HG03025 (cell line): ENCODE measurements at regions not wholly inside any gene's neighbourhood (a gene's known extent, or its start where the extent isn't known, plus 50 kb on each side); places are given as distances from the start of the nearest gene placed in this dataset.

ENCODE experiments used
- ATAC-seq: cut with Tn5 transposase; IDR thresholded peaks from one replicate; pipeline ENCODE4 v1.9.1; 2021; ENCODE audit warnings: mild to moderate bottlenecking, moderate library complexity; ENCODE audit not compliant: unreplicated experiment, low FRiP score

DNA sequence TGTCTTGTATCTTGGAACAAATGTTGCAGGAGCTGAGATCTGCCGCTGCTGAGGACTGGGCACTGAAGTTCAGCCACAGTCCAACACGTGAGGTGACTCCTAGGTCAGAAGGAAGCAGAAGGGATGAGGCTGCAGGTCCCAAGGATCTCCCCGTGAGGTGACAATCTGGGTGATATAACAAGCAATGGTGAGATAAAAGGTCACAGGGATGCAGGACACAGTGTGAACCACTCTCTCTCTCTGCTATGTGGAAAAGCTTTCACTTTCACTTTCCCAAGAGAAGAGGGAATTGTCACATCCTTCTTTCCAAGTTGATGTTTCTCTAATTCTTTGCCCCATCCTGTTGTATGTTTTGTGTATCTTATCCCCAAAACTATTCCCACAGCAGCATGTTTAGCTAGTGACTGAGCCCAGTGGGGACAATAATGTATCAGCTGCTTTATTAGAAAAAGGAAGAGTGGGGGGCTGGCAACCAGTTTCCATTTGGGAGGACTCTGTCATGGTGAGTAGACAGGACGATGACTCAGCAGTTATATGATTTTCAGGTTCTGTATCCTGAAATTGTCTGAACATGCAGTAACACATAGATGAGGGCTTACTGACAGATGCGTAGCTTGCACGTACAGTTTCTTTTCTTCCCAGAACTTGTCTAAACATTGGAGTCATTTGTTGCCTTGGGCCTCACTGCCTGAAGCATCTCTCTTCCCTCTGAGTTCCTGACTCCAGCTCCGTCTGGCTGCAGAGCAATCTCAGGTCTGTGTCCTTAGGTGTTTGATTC is 1415.8 kb upstream of the TENM3 start:
- no peak for ATAC-seq

DNA sequence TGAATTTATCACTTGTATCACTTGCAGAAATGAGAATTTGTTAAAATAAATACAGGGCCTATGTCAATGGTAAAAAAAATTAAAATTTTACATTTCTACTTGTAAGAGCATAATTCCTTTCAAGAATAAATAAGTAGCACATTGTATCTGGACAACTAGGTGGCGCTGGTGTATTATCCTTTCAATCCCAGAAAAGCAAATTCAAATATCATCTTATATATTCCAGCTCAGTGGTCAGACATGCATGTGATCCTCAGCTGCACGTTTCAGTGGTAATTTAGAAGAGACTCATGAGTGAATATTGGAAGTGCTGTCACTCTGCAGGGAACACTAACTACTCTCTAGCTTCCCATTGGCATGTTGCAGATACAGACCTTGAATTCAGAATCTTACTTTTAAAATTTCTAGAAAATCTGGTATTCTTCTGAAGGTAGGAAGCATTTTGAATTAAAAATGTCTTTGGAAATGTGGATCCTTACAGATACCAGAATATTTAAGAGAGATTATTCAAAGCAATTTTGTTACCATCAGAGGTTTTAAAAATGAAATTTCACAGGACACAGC is 1414.7 kb upstream of the TENM3 start:
- no peak for ATAC-seq

DNA sequence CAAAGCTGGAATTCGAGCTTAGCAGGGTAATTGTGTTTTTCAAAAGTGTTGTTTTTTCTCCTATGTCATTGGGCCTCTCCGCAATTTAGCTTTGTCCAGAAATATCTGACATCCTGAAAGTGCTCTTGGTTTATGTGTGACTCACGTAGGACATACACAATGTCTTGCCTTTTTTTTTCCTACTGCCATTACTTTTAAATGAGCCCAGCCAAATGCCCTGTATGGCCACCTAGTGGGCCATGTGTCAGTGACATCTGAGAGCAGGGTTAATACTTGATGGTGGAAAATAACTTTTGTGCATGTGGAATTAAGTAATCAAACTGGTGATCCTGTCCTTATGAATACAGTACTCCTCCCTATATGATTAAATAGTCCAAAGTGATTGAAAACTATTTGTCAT is 1411.1 kb upstream of the TENM3 start:
- no peak for ATAC-seq

DNA sequence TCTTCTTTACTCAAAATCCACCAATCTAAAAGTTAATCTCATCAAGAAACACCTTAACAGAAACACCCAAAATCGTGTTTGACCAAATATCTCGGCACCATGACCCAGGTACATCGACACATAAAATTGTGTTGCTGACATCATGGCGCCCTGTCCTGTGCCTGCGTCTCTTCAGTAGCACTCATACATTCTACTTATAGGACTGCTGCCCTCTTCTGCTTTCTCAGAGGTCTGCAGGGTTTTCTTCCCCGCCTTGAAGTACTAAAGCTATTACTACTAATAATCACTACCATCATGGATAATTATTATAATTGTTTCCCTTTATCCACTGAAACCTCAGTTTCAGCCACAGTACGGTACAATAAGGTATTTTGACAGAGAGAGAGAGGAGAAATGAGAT is 1403.1 kb upstream of the TENM3 start:
- no peak for ATAC-seq

DNA sequence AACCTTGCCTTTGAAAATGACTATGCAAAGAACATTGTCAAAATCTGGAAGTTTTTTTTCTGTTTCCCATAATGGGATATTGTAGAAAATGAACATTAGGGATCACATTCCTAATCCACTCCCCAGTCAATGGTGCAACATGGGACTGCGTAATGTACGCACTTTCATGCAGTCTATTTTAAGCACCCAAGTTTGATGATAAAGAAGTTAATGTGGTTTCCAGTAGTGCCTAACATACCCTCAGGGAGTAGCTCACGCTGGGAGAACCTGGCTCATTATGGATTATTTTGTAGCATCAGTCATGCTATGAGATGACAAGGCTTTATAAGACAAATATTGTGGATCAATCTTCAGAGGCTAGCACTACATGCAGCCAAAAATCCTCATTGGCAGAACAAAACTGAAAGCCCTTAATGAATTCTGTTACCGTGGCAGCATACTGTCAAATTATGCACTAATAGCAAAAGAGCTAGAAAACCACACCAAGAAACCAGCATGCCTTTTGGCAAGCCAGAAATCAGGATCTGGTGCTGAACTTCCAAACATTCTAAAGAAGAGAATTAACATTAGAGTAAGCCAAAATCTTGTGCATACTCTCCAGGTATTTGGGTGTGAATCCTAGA is 1392.8 kb upstream of the TENM3 start:
- ATAC-seq: no peak

DNA sequence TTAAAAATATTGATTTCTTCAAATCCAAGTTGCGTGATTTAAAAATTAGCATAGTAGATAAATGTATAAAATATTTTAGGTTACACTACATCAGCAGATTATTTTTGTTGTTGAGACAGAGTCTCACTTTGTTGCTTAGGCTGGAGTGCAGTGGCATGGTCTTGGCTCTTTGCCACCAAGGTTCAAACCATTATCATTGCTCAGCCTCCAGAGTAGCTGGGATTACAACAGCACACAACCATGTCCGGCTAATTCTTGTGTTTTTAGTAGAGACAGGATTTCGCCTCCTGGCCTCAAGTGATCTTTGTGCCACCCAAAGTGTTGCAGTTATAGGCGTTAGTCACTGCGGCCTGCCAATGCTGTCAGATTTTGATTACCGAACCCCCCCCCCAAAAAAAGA is 1390.5 kb upstream of the TENM3 start:
- ATAC-seq: no peak

DNA sequence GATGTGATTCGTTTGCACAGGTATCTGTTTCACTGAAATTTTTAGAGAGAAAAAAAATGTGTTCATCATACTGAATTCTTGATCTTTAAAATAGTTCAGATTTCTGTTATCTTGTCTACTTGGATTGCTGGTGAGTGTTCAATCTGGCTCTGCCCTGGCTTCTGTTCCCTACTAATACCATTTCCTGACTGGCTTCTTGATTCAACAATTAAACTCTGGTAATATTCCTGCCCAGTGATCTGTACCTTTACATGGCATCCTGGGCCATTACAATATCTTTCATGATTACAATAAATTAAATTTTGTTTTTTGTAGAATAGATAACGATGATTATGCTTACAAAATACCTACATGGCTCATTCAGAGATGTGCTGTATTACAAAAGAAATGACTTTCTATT is 1388.0 kb upstream of the TENM3 start:
- no peak for ATAC-seq

DNA sequence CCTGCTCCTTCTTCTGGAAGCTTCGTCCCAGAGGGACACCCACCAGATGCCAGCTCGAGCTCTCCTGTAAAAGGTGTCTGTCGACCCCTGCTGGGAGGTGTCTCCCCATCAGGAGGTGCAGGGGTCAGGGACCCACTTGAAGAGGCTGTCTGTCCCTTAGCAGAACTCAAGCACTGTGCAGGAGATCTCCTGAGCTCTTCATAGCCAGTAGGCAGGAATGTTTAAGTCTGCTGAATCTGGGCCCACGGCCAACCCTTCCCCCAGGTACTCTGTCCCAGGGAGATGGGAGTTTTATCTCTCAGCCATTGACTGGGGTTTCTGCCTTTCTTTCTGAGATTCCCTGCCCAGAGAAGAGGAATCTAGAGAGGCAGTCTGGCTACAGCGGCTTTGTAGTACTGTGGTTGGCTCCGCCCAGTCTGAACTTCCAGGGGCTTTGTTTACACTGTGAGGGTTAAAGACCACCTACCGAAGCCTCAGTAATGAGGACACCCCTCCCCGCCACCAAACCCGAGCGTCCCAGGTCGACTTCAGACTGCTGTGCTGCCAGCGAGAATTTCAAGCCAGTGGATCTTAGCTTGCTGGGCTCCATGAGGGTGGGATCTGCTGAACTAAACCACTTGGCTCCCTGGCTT is 1383.0 kb upstream of the TENM3 start:
- ATAC-seq: no peak

DNA sequence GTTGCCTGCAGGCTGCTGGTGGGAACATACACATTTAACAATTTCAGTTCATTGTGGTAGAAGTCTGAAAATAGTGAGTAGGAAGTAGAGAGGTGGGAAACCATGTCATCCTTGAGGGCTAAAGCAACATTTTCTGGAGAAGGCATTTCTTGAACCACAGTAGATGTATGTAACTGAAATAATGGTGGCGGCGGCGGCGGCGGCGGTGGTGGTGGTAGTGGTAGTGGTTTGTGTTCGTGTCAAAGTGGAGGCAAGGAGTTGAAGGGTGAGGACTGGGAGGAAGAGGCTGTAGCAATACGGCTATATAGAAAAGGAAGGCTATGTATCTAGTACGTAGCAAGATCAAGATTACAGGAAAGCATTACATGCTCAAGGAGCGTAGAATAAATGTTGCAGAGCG is 1381.6 kb upstream of the TENM3 start:
- ATAC-seq: no peak

DNA sequence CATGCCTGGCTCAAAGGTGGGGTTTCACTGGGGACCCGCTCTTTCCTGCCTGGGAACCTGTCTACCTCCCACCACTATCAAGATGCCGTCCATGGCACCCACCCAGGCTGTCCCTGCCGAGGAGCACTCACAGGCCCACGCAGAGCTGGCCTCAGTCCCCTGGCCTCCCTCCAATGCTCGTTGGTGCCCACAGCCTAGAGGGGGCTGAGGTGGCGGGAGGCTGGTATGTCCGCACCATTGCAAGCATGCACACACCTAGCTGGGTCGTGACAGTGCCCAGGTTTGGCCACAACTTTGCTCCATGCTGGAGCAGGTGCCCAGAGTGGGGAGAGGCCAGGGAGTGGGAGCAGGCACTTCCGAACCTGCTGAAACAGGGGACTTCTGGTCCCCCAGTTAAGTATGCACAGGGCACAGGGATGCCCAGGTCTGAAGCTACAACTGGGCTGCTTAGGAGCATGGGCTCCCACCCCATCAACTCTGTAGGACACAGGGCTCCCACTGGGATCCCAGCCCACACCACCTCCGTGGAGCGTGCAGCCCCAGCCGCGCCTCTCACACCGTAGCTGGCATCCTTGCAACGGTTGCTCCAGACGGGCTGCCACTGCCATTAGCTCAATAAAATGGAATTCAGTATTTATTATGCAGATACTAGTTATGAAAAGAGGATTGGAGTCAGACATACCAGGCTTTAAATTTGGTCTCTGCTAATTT is 1376.1 kb upstream of the TENM3 start:
- no peak for ATAC-seq

DNA sequence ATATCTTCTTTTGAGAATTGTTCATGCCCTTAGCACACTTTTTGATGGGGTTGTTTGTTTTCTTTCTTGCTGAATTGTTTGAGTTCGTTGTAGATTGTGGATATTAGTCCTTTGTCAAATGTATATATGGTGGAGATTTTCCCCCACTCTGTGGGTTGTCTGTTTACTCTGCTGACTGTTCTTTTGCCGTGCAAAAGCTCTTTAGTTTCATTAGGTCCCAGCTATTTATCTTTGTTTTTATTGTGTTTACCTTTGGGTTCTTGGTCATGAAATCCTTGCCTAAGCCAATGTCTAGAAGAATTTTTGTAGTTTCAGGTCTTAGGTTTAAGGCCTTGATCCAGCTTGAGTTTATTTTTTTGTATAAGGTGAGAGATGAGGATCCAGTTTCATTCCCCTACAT is 1372.6 kb upstream of the TENM3 start:
- no peak for ATAC-seq

DNA sequence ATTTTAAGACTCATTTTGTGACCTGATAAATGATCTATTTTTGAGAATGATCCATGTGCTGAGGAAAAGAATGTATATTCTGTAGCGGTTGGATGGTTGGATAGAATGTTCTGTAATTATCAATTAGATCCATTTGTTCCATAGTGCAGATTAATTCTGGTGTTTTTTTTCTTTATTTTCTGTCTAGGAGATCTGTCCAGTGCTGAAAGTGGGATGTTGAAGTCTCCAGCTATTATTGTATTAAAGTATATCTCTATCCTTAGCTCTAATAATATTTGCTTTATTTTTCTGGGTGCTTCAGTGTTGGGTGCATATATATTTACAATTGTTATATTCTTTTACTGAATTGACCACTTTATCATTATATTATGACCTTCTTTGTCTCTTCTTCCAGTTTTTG is 1344.9 kb upstream of the TENM3 start:
- ATAC-seq: no peak

DNA sequence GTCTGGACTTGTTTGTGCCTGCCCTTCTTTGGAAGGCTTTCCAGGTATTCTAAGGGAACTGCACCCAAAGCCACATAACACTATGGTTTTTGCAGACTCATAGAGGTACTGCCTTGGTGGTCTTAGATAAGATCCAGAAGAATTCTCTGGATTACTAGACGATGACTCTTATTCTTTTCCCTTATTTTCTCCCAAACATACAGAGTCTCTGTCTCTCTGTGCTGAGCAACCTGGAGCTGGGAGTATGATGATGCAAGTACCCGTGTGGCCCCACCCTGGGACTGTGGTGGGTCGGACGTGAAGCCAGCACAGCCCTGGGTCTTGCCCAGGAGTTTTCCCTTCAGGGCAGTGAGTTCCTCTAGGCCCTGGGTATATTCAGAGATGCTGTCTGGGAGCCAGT is 1342.4 kb upstream of the TENM3 start:
- ATAC-seq: no peak

DNA sequence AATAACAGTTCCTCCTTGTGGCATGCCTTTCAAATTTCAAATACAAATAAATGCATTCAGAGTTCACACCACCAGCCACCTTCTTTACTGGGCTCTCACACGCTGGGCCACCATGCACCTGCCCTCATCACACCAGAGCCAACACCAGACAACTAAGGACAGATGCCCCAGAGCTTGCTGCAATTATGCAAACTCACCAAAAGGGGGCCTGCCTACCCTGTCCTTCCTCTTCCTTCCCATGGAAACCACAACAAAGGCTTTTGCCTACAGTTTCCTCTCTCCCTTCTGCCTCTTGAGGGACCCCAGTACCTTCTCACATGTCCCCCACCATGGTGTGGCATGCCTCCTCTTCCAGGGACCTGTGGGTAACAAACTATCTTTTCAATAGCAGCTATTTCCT is 1333.9 kb upstream of the TENM3 start:
- ATAC-seq: no peak

DNA sequence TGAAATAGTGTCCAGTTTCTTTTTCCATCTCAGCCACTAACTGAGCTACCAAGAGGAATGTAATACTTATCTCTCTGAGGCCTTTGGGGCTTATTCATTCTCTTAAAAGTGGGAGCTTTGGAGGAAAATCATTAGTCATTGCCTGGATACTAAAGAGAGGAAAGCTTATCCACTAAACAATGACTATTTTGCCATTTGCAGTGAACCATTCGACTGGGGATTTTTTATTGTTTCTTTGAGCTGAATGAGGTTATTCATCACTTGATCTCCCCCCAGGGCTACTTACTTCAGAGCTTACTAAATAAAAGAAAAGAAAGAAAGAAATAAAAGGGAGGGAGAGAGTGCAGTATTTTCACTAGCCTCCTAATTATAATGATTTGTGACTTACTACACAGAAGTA is 1329.5 kb upstream of the TENM3 start:
- ATAC-seq: no peak

DNA sequence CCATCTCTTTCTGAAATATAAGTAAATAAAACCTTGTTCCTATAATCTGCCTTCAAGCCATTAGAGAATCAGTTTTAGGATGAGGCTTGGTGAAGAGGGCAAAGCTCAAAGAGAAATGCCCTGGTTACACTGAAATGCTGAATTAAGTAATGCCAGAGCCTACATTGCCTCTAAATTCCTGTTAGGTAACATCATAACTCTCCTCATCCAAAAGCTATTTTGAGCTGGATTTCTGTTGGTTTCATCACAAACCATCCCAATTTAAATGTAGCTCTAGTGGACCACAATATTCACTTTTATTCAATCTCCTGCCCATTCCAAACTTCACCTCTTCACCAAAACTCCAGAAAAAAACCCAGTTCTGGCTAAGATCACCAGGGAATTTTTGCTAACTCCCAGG is 1319.7 kb upstream of the TENM3 start:
- ATAC-seq: no peak

DNA sequence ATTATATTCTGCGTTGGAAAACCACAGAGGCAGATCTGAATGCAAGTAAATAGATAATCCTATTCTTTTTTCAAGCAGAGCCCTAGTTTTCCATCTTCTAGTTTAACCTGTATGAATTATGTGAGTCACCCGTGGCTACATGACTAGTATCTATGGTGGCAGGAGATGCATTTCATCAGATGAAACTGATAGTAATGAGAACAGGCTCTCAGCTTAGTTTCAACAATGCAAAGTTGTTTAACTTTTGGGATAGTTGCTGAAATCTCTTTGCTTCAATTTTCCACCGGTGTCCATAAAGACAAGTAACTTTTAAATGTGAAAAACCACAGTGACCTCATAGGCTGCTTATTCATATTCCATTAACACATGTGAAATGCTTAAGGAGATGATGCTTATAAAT is 1317.4 kb upstream of the TENM3 start:
- no peak for ATAC-seq

DNA sequence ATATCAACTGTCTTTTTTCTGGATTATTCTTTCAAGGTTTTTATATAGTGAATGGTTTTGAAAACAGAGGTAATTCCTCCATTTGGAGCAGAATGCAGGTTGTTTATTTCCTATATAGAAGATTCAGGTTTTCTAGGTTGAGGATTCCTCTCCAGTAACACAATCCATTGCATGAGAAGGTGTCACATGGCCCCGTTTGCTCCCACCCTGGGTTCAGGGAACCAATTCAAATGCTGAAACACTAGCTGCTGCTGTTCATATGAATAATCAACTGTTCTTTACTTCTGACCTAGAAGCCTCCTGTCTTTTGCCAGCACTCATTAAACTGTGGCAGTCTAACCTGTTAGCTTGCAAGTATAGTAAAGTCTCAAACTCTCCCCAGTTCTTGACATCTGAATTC is 1316.9 kb upstream of the TENM3 start:
- no peak for ATAC-seq

DNA sequence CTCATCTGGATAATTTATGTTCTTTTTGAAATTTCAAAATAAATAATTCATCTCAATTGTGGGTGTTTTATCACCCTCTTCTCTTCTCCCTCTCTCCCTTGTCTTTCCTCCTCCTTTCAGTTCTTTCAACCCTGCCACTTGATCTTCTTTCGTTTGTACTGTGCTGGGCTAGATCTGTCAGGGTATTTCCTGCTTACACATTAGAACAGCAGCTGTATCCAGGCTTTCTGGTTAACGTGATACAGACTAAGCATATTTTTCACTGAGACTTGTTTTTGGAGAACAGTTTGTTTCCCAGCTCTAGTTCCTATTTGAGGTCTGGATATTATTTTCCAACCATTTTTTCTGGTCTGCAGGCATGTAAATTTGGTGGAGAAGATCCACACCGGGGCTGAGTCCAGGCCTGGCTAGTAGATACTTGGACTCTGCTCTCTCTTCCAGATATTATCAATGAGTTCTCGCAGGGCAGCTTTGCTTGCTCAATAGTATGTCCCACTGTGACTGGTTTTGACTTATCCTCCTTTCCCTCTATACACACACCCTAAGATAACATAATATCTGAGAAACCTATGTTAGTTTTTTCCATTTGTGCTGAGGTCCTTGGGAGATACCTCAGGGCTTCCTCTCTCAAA is 1310.7 kb upstream of the TENM3 start:
- no peak for ATAC-seq

DNA sequence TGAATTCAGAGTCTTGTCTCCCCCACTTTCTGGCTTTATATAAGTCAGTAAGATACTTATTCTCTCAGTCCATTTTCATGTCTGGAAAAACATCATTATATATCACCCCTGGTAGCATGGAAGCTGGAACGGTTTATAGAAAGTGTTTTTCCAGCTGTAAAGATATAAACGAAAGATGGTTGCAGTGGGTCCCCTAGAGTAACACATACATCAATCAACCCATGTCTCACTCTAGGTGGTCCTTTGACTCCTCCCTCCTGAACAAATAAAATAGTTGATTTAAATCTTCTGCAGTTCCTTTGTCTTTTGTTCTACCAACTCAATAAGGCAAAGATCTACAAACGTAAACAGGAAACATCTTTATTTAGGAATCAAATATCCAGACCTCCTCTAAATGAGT is 1306.1 kb upstream of the TENM3 start:
- ATAC-seq: no peak

DNA sequence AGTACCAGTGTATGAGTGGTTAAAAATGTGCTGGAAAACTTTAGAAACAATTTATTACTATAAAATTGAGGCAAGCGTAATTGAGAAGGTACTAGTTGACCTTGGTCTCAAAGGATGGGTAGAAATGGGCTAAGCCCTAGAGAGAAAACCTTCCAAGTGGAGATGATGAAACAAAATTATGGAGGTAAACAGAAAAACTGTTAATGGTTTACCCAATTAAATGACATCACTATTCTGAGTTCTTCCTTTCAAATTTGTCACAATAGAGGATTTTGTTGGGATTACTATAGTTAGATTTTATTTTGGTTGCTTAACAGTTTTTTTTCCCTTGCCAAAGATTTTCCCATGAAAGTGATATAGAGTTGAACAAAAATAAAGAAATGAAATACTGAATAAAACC is 1302.5 kb upstream of the TENM3 start:
- ATAC-seq: no peak
